ENCODE measurements at regions not wholly inside any gene's neighbourhood (a gene's known extent, or its start where the extent isn't known, plus 50 kb on each side); places are given as distances from the start of the nearest gene placed in this dataset.

DNA sequence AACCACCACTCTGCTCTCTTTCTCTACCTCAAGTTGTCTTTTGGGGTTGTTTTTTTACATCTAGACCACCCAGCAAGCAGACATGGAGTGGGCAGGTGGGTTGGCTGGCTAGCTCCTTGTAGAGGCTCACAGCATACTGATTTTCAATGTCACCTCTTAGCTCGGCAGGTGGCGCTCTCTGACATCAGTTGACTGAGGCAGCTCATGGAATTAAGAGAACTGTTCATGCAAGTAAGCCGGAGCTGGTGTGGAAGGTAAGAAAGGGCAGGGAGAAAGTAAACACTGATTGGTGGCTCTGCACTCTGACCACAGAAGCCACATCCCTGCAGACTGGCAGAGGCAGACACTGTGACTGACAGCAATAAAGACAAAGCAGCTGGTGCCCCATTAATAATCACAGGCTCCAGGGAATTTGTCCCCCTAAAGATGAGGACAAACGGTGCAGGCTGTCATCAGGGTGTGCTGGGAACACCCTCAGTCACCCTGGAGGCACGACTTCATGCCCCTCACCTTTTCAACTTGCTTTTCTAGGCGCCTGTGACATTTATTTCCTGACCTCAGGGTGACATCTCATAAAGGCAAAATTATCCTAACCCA lies 226.8 kb downstream of the LMX1A start:
- no peaks in the 10 kb centered on the region for H4K20me1 ChIP-seq (ENCODE audit: control insufficient read depth, insufficient read depth, low read depth, low read length)
- no peaks in the 10 kb centered on the region for H3F3A ChIP-seq (ENCODE audit: control insufficient read depth, insufficient read depth)
- H3K9me3 ChIP-seq (ENCODE audit: control insufficient read depth, insufficient read depth, low read length), result no peaks in the 10 kb centered on the region
- peaks cover 10% of the 10 kb centered on the region for H3K27me3 ChIP-seq (ENCODE audit: control insufficient read depth, low read length)
- no peak overlapping the region for H3K27ac ChIP-seq (ENCODE audit: low read depth, low read length)
- no peaks in the 10 kb centered on the region for H3K36me3 ChIP-seq (ENCODE audit: control insufficient read depth, low read length)
- H3K4me3 ChIP-seq (ENCODE audit: low read length), result no peak overlapping the region
- no peaks in the 10 kb centered on the region for H3K4me1 ChIP-seq (ENCODE audit: control insufficient read depth, low read length)
- H3K79me2 ChIP-seq (ENCODE audit: control insufficient read depth, low read length), result no peaks in the 10 kb centered on the region
- H3K4me2 ChIP-seq (ENCODE audit: low read length), result no peak overlapping the region
- TF ChIP-seq EZH2phosphoT487 (IDR thresholded peaks at IDR 0.05; ENCODE audit: borderline replicate concordance, low read length), result no peak
- TF ChIP-seq, protein P1, sequence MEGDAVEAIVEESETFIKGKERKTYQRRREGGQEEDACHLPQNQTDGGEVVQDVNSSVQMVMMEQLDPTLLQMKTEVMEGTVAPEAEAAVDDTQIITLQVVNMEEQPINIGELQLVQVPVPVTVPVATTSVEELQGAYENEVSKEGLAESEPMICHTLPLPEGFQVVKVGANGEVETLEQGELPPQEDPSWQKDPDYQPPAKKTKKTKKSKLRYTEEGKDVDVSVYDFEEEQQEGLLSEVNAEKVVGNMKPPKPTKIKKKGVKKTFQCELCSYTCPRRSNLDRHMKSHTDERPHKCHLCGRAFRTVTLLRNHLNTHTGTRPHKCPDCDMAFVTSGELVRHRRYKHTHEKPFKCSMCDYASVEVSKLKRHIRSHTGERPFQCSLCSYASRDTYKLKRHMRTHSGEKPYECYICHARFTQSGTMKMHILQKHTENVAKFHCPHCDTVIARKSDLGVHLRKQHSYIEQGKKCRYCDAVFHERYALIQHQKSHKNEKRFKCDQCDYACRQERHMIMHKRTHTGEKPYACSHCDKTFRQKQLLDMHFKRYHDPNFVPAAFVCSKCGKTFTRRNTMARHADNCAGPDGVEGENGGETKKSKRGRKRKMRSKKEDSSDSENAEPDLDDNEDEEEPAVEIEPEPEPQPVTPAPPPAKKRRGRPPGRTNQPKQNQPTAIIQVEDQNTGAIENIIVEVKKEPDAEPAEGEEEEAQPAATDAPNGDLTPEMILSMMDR (IDR thresholded peaks at IDR 0.05; ENCODE audit: low read depth, low read length, poor library complexity, severe bottlenecking), result peak; percentile 83
- H3K9me2 ChIP-seq (replicated peaks; ENCODE audit: control insufficient read depth, low read length), result no peaks in the 10 kb centered on the region

DNA sequence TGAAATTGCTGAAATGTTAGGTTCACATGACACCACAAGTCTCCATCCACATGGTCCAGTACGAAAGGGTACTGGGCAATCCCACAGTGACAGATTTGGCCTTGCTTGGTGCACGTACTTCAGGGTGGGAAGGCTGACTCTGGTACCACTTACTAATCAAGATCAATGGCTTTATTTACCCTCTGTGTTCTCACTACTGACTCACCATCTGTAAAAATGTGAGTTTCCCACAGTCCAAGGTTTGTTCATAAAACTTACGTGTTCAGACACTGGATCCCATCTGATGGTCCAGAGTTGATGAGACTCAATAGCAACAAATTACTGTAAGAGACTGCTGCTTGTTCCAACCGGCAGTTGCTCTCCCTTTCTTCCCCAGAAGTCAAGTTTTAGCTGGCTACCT lies 231.7 kb downstream of the LMX1A start:
- no peaks in the 10 kb centered on the region for H3K79me2 ChIP-seq (ENCODE audit: control insufficient read depth, low read length)
- H4K20me1 ChIP-seq (ENCODE audit: control insufficient read depth, insufficient read depth, low read depth, low read length), result no peaks in the 10 kb centered on the region
- H3F3A ChIP-seq (ENCODE audit: control insufficient read depth, insufficient read depth), result no peaks in the 10 kb centered on the region
- H3K36me3 ChIP-seq (ENCODE audit: control insufficient read depth, low read length), result no peaks in the 10 kb centered on the region
- H3K4me2 ChIP-seq (ENCODE audit: low read length), result no peak overlapping the region
- no peak overlapping the region for H3K4me3 ChIP-seq (ENCODE audit: low read length)
- no peaks in the 10 kb centered on the region for H3K4me1 ChIP-seq (ENCODE audit: control insufficient read depth, low read length)
- TF ChIP-seq, protein P1 (IDR thresholded peaks at IDR 0.05; ENCODE audit: low read depth, low read length, poor library complexity, severe bottlenecking), result no peak
- no peak for TF ChIP-seq EZH2phosphoT487 (IDR thresholded peaks at IDR 0.05; ENCODE audit: borderline replicate concordance, low read length)
- no peaks in the 10 kb centered on the region for H3K9me2 ChIP-seq (replicated peaks; ENCODE audit: control insufficient read depth, low read length)
- no peaks in the 10 kb centered on the region for H3K9me3 ChIP-seq (ENCODE audit: control insufficient read depth, insufficient read depth, low read length)
- peaks cover 13% of the 10 kb centered on the region for H3K27me3 ChIP-seq (ENCODE audit: control insufficient read depth, low read length)
- no peak overlapping the region for H3K27ac ChIP-seq (ENCODE audit: low read depth, low read length)

DNA sequence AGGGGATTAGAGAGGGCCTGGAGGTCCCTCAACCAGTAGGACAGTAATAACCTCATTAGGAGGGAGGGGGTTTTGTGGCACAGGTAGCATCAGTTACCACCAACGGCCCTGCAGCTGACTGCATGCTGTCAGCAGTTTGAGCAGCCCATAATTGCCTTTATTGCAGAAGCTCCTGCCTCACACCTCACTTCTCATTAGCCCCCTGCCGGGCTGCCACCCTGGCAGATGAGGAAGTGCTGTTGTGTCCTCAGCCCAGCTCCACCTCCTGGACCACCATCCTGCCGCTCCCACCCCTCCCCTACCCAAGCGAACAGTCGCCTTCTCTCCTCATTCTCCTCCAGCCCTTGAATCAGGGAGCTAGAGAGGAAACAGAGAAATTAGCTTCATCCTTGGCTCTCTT lies 237.4 kb downstream of the LMX1A start:
- Histone ChIP-seq H3K4me3 (ENCODE audit: low read length) (no peak overlapping the region), H3K9me3 (ENCODE audit: control insufficient read depth, insufficient read depth, low read length) (no peaks in the 10 kb centered on the region), H4K20me1 (ENCODE audit: control insufficient read depth, insufficient read depth, low read depth, low read length) (no peaks in the 10 kb centered on the region), H3K4me2 (ENCODE audit: low read length) (no peak overlapping the region), H3F3A (ENCODE audit: control insufficient read depth, insufficient read depth) (no peaks in the 10 kb centered on the region), H3K27me3 (ENCODE audit: control insufficient read depth, low read length) (peaks cover 6% of the 10 kb centered on the region; the same call in 1 of the 2 replicates), H3K4me1 (ENCODE audit: control insufficient read depth, low read length) (no peaks in the 10 kb centered on the region), H3K9me2 (replicated peaks; ENCODE audit: control insufficient read depth, low read length) (no peaks in the 10 kb centered on the region), H3K36me3 (ENCODE audit: control insufficient read depth, low read length) (no peaks in the 10 kb centered on the region), H3K27ac (ENCODE audit: low read depth, low read length) (no peak overlapping the region), H3K79me2 (ENCODE audit: control insufficient read depth, low read length) (no peaks in the 10 kb centered on the region)
- no peak for TF ChIP-seq EZH2phosphoT487 (IDR thresholded peaks at IDR 0.05; ENCODE audit: borderline replicate concordance, low read length)
- TF ChIP-seq, protein P1 (IDR thresholded peaks at IDR 0.05; ENCODE audit: low read depth, low read length, poor library complexity, severe bottlenecking), result no peak
